Upper lobe of right lung (tissue), 1 donor: ENCODE measurements at regions not wholly inside any gene's neighbourhood (a gene's known extent, or its start where the extent isn't known, plus 50 kb on each side); places are given as distances from the start of the nearest gene placed in this dataset.

Source experiments
- ATAC-seq: fragments of 200-7000 bp; cut with Tn5 transposase; one replicate; pipeline ENCODE4 v1.9.1; 2020; ENCODE audit warnings: mild to moderate bottlenecking, moderate library complexity
- DNase-seq: peaks from one replicate; pipeline ENCODE4 v3.0.0-alpha.2; 2020
- H3K27ac ChIP-seq: fragments of 200-600 bp; one replicate; pipeline ENCODE4 v1.8.0; 2022
- H3K27me3 ChIP-seq: fragments of 200-600 bp; one replicate; pipeline ENCODE4 v1.8.0; 2022; ENCODE audit warnings: mild to moderate bottlenecking
- H3K36me3 ChIP-seq: fragments of 200-600 bp; one replicate; pipeline ENCODE4 v1.8.0; 2022
- H3K4me1 ChIP-seq: fragments of 200-600 bp; one replicate; pipeline ENCODE4 v1.8.0; 2022
- H3K4me3 ChIP-seq: fragments of 200-600 bp; one replicate; pipeline ENCODE4 v1.8.0; 2022; ENCODE audit warnings: mild to moderate bottlenecking
- H3K9me3 ChIP-seq: fragments of 200-600 bp; one replicate; pipeline ENCODE4 v1.8.0; 2022
- CTCF ChIP-seq: fragments of 200-600 bp; IDR thresholded peaks from one replicate; pipeline ENCODE4 v1.8.0; 2022; ENCODE audit warnings: antibody characterized with exemption
- intact Hi-C: fragments of 100-400 bp; cut with DNase I; formaldehyde crosslinking; loops from one replicate; pipeline ENCODE4 v1.11.0; 2022
- donor health status: DM: no; HTN: yes; CAD: no; lungs with severe emphysema.

- no peaks in the 10 kb centered on the region for H3K36me3 ChIP-seq
- no peaks in the 10 kb centered on the region for H3K27me3 ChIP-seq
- H3K27ac ChIP-seq = no peak overlapping the region
- no peaks in the 10 kb centered on the region for H3K9me3 ChIP-seq
- intact Hi-C loops = no loop called here
- H3K4me1 ChIP-seq = no peaks in the 10 kb centered on the region
- DNase-seq = no peak
- ATAC-seq = no peak
- H3K4me3 ChIP-seq = no peak overlapping the region
- no peak for TF ChIP-seq CTCF
Observed at GRCh38 chr2:107462181-107462580, 364.5 kb upstream of the RGPD4 start.

DNA sequence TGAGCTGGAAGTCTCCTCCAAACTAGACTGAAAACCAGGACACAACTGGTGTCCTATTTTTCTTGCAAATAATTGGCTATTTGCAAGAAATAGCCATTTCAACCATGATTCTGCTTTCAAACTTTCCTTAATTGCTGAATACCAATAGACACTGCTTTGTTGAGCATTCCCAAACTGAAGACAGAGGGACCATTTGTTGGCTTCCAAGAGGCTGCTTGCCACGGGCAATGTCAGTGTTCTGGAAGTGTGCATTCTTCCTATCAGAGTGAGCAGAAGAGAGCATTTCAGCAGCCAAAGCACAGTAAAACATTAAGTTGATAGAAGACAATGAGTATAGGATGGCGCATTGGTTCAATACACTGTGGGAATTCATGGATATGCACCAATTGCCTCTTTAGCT lies 360.5 kb upstream of the RGPD4 start:
- ATAC-seq (no peak), DNase-seq (no peak)
- Histone ChIP-seq H3K27ac (no peak overlapping the region), H3K27me3 (no peaks in the 10 kb centered on the region), H3K36me3 (no peaks in the 10 kb centered on the region), H3K4me3 (no peak overlapping the region), H3K9me3 (no peaks in the 10 kb centered on the region), H3K4me1 (no peaks in the 10 kb centered on the region)
- intact Hi-C loops = no loop called here
- no peak for TF ChIP-seq CTCF

DNA sequence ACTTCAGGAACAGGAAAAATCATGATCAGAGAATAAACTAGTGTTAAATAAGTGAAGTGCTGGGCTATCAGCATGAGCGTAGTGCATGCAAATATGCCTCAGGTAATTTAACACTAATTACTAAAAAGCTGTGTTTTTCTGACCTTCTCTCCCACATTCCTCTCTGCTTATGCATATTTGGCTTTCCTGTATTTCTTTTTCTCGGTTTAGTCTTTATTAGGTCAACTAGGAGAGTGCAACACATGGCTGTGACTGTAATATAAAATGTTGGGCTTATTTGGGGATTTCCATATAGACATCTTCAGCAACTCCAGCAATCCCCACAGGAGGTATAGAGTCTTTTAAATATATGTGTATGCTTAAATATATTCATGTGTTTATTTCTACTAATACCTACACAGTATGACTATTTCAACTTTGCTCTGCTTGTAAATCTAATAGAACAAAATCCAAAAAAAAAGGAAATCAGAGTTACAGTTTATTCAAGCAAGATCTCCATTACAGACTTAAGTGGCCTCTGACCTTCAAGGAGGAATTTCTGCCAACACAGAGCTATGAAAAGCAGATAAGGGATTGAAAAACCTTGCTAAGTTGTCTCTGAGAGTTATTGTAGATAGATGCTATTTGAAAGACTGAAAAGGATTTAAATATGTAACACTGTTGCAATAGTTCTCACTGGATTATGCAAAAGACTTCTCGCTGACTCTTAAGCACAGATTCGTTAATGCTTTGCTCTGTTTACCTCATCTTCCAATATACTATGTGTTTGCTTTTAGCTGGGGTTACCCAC lies 359.5 kb upstream of the RGPD4 start:
- Histone ChIP-seq H3K27me3 (no peaks in the 10 kb centered on the region), H3K27ac (no peak overlapping the region), H3K9me3 (no peaks in the 10 kb centered on the region), H3K36me3 (no peaks in the 10 kb centered on the region), H3K4me1 (no peaks in the 10 kb centered on the region), H3K4me3 (no peak overlapping the region)
- ATAC-seq (no peak), DNase-seq (no peak)
- no peak for TF ChIP-seq CTCF
- intact Hi-C loops = no loop called here

DNA sequence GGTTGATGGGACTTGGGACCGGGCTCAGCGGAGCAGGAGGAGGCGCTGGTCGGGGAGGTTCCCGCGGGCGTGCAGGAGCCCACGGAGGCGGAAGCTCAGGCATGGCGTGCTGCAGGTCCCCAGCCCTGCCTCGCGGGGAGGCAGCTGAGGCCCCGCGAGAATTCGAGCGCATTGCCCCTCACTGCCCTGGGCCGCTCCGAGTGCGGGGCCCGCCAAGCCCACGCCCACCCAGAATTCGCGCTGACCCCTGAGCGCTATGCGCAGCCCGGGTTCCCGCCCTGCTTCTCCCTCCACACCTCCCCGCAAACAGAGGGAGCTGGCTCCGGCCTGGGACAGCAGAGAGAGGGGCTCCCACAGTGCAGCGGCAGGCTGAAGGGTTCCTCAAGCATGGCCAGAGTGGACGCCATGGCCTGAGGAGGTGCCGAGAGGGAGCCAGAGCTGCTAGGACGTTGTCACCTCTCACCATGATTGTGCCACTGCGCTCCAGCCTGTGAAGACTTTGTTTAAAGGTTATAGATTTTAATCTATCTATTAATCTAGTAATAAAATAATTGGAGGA lies 357.2 kb upstream of the RGPD4 start:
- Histone ChIP-seq H3K27ac (no peak overlapping the region), H3K4me3 (no peak overlapping the region), H3K27me3 (no peaks in the 10 kb centered on the region), H3K9me3 (no peaks in the 10 kb centered on the region), H3K36me3 (no peaks in the 10 kb centered on the region), H3K4me1 (no peaks in the 10 kb centered on the region)
- peak; percentile 30 for ATAC-seq
- TF ChIP-seq CTCF = no peak
- intact Hi-C loops = no loop called here
- DNase-seq = no peak

DNA sequence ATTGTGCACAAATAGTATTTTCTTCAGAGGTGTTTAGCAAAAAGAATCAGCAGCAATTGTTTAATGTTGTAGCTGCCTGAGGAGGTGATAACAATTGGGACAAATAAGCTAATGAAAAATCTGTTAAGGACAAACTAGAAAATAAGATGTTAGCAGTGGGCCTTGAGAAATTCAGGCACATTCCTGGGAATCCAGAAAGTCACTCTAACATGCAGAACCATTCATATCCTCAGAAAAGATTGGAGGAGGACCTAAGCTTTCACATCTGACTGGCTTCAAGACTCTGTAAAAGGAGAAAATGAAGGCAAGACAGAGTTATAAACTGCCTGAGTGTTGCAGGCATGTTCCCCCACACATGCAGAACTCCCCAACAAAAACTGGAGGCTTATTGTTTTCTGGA lies 353.5 kb upstream of the RGPD4 start:
- Histone ChIP-seq H3K4me1 (no peaks in the 10 kb centered on the region), H3K27me3 (no peaks in the 10 kb centered on the region), H3K27ac (no peak overlapping the region), H3K4me3 (no peak overlapping the region), H3K9me3 (peaks cover 10% of the 10 kb centered on the region), H3K36me3 (no peaks in the 10 kb centered on the region)
- intact Hi-C loops = no loop called here
- TF ChIP-seq CTCF = no peak
- DNase-seq (no peak), ATAC-seq (no peak)
